ENCODE measurements at regions not wholly inside any gene's neighbourhood (a gene's known extent, or its start where the extent isn't known, plus 50 kb on each side); places are given as distances from the start of the nearest gene placed in this dataset.

DNA sequence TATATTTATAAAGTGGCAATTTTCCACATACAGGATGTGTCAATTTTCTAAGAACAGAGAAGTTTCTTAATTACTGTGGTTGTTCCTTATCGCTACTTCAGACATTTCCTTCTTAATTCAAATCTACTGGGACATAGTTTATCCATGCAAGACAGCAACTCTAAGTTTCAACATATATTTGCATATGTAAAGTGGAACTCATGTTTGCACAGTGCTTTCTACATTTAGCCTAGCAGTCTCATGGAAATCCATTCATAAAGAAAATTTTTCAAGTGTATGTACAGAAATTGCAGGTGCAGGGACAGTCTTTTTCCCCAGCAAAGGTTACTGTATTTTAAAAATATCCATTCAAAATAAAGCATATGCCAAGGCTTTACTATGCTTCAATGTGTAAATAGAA is 956.7 kb upstream of the SEL1L start:
- DNase-seq, result no peak

DNA sequence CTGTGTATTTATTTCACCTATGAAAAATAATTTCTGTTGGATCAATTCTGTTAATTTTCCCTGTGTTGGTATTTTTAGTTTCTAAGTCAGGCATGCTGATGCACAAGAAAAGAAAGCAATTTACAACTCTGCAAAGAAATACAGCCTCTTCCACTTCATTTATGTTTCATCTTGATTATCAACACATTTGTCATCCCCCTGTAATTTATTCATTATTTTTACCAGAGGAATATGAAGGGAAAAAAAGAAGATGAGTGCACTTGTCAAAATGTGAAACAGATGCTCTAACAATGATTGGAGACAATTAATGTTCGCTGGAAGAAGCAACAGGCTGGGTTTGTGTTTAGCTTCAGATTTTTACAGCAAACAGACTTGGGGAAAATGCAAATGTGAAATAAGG is 958.5 kb upstream of the SEL1L start:
- no peak for DNase-seq

DNA sequence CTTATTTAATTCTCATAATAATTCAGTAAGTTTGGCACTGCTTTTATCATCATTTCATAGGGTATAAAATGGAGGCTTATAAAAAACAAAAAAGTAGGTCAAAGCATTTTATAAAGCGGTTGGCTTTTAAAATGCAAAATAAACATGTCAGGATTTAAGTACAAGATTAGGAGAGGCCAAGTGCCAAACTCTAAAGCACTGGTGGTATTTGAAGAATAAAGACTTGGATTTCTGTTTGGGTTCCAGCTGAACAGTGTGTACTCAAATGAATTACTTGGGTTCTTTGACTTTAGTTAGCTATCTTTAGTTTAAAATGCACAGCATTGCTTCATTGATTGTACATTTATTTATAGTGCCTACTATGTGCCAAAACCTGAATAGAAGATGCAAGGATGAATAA is 966.6 kb upstream of the SEL1L start:
- DNase-seq, result no peak

DNA sequence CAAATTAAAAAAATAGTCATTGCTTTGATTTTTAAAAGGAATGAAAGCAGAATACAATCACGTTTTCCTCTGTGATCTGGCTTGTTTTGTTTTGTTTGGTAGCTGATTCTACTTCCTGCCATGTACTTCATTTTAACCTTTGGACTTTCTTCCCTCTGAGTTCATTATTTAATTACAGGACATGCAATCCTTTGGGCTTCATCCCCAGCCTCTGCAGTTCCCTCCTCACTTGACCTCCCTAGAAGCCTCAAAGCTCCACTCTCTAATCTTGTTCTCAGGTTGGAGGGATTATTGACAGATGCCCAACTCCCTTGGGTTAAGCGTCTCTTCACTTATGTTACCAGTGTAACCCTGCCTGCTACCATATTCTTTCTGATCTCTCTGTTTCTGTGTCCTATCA is 967.9 kb upstream of the SEL1L start:
- DNase-seq, result no peak

DNA sequence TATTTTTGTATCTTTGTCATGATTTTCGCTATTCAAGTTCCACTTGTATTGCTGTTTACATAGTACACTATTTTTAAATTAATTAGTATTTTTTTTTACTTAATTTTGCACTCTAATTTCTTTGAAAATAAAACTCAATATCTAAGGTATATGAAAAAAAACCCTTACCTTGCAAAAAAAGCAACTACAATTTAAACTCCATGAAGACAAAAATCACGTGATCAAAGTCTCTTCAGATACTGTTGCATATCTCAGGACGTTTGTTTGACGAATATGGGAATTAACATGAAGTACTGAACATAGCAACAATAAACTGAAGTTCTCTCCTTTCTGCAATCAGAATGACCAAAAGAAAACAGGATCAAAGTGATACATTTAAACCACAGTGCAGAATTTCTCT is 968.4 kb upstream of the SEL1L start:
- DNase-seq, result no peak

DNA sequence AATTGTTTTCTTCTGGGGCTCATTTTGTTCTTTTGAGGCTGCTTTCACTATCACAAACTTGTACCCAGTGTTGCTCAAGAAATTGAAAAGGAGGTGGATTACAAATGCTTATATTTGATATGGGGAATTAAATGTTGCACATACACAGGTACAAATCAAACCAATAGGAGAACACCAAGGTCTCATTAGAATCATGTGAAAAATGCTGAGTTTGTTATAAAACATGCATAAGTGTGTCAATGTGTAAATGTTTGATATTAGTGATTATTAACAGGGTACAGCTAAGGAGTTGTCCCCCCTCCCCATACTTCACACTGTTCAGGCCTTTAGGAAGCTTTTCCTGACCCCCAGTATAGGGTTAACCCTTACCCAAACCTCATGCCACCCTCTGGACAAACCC is 971.2 kb upstream of the SEL1L start:
- DNase-seq, result no peak

DNA sequence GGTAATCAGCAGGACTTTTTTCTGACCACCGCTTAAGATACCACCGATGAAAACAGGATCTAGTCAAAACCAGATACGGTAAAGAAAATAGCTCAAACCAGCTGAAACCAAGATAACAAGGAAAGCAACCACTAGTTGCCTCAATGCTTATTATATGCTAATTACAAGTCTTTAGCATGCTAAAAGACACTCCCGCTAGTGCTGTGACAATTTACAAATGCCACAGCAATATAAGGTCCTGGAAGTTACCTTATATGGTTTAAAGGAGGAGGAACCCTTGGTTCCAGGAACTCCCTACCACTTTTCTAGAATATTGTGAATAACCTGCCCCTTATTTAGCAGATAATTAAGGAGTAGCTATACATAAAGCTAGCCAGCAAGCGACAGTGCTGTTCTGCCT is 976.4 kb upstream of the SEL1L start:
- DNase-seq, result no peak

DNA sequence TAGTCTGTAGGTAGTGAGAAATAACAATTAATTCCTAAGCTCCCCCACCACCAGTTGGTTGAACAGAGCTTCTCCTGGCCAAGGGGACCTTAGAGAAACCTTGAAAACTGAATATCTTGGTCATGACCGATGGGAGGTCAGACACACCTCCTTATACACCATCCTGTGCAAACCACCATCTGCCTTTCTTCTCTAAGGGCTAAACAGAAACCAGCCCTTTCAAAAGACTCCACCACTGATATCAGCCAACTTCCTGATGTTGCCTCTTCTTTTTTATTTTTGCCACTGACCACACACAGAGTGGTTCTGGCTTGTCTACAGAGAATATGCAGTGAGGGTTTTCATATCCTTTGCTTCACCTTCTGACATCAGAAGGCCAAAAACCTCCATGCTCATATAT is 977.7 kb upstream of the SEL1L start:
- DNase-seq, result no peak

DNA sequence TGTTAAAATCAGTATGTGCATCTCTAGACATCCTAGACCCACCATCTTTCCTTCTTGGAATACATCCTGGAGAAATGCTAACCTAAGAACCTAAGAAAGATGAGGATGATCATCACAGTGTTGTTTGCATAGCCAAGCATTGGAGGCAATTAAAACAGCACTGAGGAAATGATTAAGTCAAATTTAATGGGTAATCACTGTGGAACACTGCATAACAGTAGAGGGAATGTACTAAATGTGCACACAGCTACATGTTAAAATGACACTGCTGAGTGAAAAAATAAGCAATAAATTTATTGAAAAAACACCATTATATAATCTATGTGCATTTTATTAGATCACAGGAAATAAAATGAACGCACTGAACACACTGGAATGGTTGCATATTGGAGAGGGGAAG is 987.1 kb upstream of the SEL1L start:
- DNase-seq, result no peak

DNA sequence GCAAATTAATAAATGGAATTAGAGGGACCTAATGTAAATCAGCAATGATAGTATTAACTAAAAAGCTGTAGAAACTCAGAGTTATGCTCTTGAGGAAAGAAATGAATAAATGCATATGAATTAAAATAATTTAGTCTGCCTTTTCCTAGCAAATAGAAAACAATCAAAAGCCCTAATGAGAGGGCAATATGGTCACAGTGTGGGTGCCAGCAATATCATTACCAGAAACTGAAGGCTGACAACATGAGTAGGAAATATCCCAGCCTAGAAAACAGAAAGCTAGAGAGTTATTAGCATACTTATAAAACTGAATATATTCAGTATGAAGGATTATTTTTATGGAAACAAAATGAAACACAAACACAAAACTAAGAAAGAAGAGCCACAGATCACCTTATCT is 987.5 kb upstream of the SEL1L start:
- no peak for DNase-seq

DNA sequence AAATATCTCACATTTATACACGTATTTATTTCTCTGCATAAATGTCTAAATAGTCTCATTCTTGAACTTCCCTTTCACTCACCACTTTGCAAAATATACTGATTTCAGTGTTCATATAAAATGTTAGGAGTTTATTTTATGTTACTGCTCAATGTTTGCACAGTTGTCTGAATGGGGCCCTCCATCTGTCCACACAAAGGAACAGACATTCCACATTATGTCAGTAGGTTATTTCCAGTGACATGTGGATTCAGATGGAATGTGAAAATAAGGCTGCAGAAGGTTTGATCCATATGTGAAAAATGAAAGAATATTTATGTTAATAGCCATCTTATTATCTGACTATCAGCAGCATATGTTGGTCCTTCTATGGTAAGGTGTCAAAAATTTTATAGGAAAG is 994.4 kb upstream of the SEL1L start:
- DNase-seq, result no peak

DNA sequence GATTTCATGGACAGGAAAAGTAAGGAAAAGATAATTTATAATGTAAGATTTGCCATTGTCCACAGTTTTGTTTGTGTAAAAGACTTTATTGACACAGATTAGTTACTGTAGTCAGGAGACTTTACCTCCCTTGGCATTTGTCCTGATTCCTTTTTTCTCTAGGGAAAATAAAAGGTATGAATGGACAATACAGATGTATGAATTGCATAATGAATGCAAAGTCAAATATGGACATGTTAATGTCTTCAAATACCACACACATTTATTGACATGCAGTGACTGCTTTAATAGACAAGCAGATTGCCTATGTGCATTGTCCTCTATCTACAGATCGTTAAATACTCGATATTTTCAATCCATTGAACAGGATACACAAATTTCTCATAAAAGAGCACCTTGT is 999.7 kb upstream of the SEL1L start:
- no peak for DNase-seq

DNA sequence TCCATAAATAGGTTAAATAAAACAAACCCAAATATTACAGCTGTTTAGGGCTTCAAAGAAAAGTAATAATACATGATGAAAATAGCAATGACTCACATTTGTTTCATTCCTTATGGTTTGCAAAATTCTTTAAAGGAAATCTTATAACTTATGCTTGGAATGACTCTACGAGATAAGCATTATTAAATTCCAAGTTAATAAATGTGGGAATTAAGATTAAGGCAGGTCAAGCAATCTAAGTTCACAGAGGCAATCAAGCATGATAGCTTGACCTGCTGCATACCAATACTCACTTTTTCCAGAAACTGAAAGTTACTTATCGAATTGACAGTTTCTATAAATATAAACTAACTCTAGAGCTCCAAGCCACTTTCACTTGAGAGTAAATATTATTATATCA is 1002.9 kb upstream of the SEL1L start:
- DNase-seq, result no peak

DNA sequence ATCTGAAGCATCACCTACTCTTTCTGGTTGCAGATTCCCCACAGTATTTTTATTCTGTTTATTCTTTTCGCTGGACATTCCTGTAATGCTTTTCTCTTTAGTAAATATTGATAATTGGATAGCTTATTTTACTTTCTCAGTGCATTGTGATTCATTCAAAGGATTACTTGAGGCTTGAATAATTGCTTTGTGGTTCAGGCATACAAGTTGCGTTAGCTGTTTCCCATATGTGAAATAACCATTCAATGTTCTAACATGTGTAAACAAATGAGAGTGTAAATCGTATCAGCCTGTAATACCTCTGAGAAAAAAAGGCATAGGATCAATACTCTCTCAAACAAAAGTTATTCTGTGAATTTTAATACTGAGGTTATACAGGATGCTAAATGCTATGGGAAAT is 1004.2 kb upstream of the SEL1L start:
- no peak for DNase-seq

DNA sequence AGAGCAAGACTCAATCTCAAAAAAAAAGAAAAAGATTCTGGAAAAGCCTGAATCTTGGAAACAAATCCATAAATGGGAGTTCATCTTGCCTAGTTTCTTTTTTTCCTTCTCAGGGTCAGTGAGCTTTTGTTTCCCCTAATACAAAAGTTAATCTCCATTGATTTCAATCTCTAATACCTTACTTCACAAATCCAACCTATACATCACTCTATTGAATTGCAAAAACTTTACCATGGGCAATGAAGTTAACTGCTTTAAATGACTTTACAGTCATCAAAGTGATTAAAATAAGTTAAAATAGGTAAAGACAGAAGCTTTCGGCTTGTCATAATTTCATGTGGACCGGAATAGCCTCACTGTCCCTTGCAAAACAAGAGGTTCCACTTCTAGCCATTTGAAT is 1012.7 kb upstream of the SEL1L start:
- no peak for DNase-seq

DNA sequence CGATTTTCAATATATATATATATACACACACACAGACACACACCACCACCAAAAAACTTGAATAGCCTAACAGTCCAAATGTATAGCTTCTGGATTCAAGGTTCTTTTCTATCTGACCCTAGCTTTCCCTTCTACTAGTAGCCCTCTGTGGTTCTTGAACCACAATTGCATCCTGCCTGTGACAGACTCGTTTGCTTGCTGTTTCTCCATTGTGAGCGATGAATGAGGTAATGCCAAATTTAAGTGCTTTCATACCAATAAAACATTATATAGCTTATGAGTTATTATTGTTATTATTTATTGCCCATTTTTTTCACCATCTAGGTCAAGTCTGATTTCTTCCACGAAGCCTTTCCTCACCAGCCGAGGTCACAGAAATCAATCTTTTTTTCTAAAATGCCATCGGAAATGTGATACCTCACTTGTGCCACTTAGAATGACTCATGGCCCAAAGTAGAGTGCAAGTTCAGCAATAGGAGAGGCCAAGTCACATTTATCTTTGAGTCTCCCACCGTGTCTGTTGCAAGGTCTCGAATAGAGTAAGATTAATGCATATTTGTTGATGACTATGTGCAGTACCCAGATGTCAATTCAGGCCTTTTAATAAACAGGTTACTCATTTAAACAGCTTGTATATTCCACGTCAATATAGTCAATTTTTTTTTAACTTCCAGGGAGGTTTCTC is 1015.8 kb upstream of the SEL1L start:
- DNase-seq, result no peak

DNA sequence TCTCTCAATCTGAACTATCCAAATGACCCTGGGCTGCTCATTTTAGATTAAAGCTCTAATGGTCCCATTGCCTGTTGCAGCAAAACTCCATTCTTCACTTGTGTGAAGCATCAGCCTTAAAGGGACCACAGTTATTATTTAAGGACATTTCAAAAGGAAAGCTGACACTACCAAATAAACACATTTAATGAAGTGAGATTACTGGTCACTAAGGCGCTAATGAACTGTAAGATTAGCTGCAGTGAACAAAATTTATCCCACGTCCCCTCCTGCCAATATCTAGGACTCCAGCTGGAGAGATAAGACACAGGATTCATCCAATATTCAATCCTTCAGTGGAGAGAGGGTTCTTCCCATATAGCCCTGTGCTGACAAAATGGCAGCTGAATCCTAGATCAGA is 1029.2 kb upstream of the SEL1L start:
- no peak for DNase-seq

DNA sequence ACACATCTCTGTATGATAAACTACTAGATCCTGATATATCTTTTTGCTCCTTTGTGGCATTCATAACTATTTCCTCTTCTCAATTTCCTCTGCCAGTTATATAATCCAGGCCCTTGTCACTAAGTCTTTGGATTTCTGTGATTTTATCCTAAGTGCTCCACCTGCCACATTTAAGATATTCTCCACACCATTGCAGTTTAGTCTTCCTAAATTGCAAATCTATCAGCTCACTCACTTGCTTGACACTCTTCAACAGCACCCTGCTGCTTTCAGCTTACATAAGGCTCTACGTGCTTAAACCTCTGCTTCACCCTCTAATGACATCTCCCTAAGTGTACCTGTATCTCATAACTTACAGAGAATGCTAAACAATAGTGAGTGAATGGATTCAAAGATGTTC is 1032.2 kb upstream of the SEL1L start:
- DNase-seq, result no peak

DNA sequence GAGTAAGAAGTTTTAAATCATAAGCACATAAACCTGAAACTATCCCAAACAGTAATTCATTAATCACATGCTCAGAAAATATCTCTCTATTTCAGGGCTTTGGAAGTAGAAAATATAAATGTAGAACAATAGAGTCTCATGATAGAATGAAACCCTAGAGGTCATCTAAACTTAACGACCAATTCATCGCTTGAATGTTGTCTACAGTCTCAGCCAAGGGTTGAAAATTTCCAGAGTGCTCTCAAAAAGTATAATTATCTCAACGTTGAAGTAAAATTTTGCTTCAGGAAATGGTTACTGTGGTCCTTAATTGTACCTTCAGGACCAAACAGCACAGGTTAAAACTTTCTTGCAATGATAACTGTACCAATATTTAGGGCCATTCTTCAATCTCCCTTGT is 1053.6 kb upstream of the SEL1L start:
- DNase-seq, result no peak

DNA sequence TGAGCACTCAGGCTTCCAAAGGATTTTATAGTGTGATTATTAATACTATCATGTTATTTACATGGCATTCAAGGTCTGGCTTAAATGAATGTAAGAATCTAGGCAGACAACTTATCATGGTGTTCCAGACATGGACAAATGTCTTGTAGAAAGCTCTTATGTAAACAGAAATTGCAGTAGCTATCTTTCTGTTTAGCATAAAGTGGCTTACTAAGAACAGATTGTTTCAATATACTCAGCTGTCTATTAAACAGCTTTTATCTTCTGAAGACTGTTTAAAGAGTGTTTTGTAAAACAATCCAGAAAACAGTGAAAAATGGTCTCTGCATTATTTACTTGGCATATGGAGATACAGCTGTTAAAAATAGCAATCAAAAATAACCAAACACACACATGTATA is 1061.8 kb upstream of the SEL1L start:
- no peak for DNase-seq

DNA sequence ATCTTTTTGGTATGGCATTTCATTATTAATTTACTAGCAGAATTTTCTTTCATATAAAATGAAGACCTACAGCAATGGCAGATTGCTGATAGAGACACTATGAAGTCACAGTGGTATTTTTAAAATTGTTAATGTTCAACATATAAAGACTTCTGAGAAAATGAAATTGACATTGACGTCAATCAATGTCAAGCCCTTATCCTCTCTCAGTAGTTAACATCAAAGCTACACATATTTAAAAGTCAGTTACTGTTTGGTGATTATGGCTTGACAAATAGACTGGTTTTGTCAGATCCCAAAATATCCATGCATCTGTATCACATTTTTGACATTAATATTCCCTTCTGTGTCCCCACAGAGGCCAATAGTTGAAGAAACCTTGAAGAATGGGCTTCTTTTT is 1069.1 kb upstream of the SEL1L start:
- DNase-seq, result no peak

DNA sequence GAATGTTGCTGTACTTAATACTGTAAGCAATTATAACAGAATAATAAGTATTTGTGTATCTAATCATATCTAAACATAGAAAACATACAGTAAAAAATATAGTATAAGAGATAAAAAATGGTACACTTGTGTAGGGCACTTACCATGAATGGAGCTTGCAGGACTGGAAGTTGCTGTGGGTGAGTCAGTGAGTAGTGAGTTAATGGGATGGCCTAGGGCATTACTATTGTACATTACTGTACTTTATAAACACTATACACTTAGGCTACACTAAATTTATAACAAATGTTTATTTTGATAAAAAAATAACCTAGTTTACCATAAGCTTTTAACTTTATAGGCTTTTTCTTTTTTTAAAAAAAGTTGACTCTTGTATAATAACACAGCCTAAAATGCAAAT is 1071.2 kb upstream of the SEL1L start:
- no peak for DNase-seq

DNA sequence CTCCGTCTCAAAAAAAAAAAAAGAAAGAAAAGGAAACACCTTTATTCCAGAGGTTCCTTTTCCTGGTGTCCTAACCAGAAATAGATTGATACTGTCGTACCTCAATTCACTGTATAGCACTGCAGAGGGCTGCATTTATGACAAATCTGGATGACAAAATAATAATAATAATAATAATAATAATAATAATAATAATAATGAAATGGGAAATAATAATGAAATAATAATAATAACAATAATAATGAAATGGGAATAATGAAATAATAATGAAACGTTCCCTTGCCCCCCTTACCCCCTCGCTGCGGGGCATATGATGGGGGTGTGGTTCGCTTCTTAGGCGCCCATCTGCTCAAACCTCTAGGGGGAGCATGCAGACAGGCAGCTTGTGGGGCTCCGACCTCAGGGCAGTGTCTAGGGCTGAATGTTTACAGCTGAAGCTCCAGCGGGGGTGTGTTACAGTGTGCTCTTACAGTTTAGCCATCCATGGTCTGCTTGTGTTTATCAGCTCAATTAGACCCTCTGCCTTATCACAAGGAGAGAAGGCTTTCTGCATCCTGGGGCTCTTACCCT is 1088.3 kb upstream of the SEL1L start:
- DNase-seq, result no peak

DNA sequence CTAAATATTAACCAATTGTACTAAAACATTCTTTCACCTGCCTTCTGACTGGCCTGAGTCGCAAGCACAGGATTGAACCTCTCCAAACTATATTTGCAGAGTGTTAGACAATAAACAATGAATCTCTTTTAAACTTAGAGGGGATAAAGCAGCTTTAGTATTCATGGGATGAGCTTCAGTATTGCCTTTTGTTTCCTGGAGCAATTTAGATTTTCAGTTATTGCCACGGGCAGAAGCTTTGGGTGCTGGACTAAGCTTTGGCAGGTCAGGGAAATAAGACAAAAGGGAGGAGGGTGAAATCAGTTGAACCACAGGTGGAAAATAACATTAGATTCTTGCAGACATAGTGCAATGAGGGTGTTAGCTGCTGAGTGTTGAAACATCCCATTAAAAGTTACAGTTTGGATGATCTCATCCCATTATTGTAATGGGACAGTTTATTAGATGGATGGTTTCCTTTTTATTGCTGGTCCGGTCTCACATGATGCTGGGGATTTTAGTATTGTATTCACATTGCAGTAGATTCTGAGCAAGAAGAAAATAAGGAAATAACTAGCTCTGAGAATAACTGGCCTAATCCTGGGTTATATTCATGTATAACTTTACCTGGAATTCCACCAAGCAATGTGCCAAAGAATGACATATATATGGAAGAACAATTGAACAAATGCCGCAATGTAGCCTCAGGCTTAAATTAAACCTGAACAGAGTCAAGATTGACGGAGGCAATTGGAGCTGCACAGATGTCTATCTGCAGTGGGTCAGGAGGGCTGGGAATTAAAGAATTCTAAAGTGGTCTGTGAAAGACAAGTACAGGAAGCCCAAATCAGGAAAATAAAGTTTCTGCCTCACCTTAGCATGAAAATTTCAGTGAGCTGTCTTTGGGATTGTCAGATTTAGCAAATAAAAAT is 1092.8 kb upstream of the SEL1L start:
- no peak for DNase-seq
